Esophagus muscularis mucosa (tissue), 4 donors: ENCODE measurements at regions not wholly inside any gene's neighbourhood (a gene's known extent, or its start where the extent isn't known, plus 50 kb on each side); places are given as distances from the start of the nearest gene placed in this dataset.

Experiments used
- EP300 ChIP-seq: sonication (generic); formaldehyde crosslinking; IDR thresholded peaks from one replicate; pipeline ENCODE4 v1.6.1; 2017; ENCODE audit warnings: antibody characterized with exemption
- POLR2A ChIP-seq: fragments of 450-650 bp; IDR thresholded peaks from one replicate; pipeline ENCODE4 v1.6.1; 2017; ENCODE audit warnings: antibody characterized with exemption, moderate library complexity, mild to moderate bottlenecking, low read depth
- POLR2AphosphoS5 ChIP-seq, 2 donors: sonication (generic); formaldehyde crosslinking; IDR thresholded peaks; one replicate each; pipeline ENCODE4 v1.6.1; 2017; ENCODE audit warnings: antibody characterized with exemption in 2 of 2
- TF ChIP-seq, protein P1 (sequence below), 3 experiments: fragments of 200-600 bp in 2 of 3; fragments of 450-650 bp in 1 of 3; sonication (generic) in 2 of 3; IDR thresholded peaks; one replicate each; pipeline ENCODE4 v1.5.1; 2017 to 2019; ENCODE audit warnings: antibody characterized with exemption in 3 of 3, mild to moderate bottlenecking in 2 of 3, moderate library complexity in 1 of 3

- no peak for TF ChIP-seq POLR2A
- TF ChIP-seq EP300, result no peak
- TF ChIP-seq, protein P1, sequence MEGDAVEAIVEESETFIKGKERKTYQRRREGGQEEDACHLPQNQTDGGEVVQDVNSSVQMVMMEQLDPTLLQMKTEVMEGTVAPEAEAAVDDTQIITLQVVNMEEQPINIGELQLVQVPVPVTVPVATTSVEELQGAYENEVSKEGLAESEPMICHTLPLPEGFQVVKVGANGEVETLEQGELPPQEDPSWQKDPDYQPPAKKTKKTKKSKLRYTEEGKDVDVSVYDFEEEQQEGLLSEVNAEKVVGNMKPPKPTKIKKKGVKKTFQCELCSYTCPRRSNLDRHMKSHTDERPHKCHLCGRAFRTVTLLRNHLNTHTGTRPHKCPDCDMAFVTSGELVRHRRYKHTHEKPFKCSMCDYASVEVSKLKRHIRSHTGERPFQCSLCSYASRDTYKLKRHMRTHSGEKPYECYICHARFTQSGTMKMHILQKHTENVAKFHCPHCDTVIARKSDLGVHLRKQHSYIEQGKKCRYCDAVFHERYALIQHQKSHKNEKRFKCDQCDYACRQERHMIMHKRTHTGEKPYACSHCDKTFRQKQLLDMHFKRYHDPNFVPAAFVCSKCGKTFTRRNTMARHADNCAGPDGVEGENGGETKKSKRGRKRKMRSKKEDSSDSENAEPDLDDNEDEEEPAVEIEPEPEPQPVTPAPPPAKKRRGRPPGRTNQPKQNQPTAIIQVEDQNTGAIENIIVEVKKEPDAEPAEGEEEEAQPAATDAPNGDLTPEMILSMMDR (IDR thresholded peaks at IDR 0.05), result no peak
- TF ChIP-seq POLR2AphosphoS5 (IDR thresholded peaks at IDR 0.05), result no peak
Observed at GRCh38 chr3:62956411-62956810, 81.2 kb upstream of the CADPS start.
